GM06990 (cell line): ENCODE measurements at regions not wholly inside any gene's neighbourhood (a gene's known extent, or its start where the extent isn't known, plus 50 kb on each side); places are given as distances from the start of the nearest gene placed in this dataset.

ENCODE experiments used
- DNase-seq: peaks from one replicate; pipeline ENCODE4 v3.0.0-alpha.2; 2011; ENCODE audit not compliant: insufficient read length; ENCODE audit errors: extremely low read depth
- H3K27me3 ChIP-seq: replicated peaks from 2 replicates; pipeline ENCODE4 v1.6.0; 2011; ENCODE audit warnings: low read length; ENCODE audit not compliant: control insufficient read depth, insufficient read depth
- H3K36me3 ChIP-seq: 2 replicates; pipeline ENCODE4 v1.5.1; 2011; ENCODE audit warnings: low read length; ENCODE audit not compliant: control insufficient read depth, insufficient read depth
- H3K4me3 ChIP-seq: replicated peaks from 2 replicates; pipeline ENCODE4 v1.5.1; 2011; ENCODE audit warnings: low read depth, mild to moderate bottlenecking, control low read depth, low read length
- CTCF ChIP-seq: IDR thresholded peaks from 2 replicates; pipeline ENCODE4 v1.5.1; 2011; ENCODE audit warnings: low read length, control low read depth, mild to moderate bottlenecking, inconsistent platforms; ENCODE audit not compliant: insufficient read depth, poor library complexity, severe bottlenecking

GRCh38 chr14:34172550-34173368 lies 221.9 kb upstream of the EGLN3 start:
- DNase-seq: no peak
- H3K4me3 ChIP-seq: no peak overlapping the region
- no peak for TF ChIP-seq CTCF
- no peaks in the 10 kb centered on the region for H3K27me3 ChIP-seq
- H3K36me3 ChIP-seq: no peaks in the 10 kb centered on the region

GRCh38 chr14:34172173-34172451 lies 221.2 kb upstream of the EGLN3 start:
- DNase-seq: no peak

DNA sequence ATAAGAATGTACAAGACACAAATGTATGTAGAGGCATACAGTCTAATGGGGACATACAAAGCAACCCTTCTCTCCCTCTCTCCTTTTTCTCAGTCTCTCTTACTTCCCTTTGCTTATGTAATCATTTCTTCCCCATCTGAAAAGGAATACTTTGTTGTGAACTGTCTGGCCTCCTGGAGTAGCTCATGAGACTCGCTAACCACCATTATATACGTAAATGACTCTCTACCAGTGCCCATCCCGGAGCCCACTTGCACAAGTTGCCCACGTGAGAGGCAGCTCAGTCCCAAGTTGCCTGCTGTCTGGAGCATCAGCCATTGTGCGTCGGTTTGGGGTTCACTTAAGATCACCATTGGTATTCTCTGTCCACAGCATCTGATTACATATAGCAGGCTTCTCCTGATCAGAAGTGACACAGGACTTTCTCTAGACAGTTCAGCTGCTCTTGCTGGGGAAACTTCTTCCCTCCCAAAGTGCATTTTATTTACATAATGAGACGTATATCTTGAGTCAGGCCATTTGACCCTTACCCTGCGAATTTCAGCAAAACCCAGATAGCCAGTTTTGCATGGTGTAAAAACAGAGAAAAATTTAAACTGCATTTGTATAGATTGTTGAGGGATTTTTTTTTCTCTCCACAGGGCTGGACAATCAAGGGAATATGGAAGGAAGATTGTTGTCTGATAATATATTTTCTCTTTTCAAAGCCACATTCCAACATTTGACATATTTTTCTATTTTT lies 220.7 kb upstream of the EGLN3 start:
- no peak for DNase-seq
- no peak for TF ChIP-seq CTCF
- H3K4me3 ChIP-seq: no peak overlapping the region
- no peaks in the 10 kb centered on the region for H3K36me3 ChIP-seq
- H3K27me3 ChIP-seq: no peaks in the 10 kb centered on the region

More at GRCh38 chr14:34172173-34172451, 221.2 kb upstream of the EGLN3 start:
- no peak for TF ChIP-seq CTCF
- H3K4me3 ChIP-seq: no peak overlapping the region
- no peaks in the 10 kb centered on the region for H3K36me3 ChIP-seq
- H3K27me3 ChIP-seq: no peaks in the 10 kb centered on the region

DNA sequence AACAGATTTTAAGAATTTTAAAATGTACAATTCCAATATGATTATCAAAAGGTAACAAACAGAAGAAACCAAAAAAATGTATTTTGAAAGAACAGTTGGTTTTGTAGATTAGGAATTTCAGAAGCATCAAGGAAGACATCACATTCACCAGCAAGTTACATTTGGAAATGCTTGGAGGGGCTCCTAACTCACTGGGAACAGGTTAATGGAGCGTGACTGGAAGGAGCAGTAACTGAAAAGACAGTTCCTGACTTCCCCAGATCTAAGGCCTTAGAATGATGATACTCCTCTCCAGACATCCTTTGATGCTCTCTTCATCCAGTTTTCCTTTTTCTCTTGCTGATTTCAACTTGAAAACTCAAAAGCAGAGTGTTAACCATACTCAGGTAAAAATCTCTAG lies 220.0 kb upstream of the EGLN3 start:
- H3K36me3 ChIP-seq: no peaks in the 10 kb centered on the region
- H3K4me3 ChIP-seq: no peak overlapping the region
- no peak for DNase-seq
- no peaks in the 10 kb centered on the region for H3K27me3 ChIP-seq
- TF ChIP-seq CTCF: no peak

DNA sequence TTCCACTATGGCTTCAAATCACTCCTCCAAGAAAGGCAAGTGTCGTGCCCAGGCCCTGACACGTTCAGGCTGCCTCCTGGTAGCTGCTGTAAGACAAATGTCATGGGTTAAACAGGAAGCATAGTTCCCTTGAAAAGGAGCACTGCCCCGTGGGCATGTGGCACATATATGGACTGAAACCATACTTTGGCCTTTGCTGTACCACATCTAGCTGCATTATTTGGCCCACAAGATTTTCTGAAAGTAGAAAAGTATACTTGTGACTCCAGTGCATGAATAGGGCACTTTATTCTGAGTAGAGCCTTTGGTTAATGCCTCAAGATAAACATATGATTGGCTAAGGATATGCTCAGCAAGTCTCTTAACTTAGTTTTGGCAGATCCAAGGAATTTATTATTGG lies 218.7 kb upstream of the EGLN3 start:
- no peak for DNase-seq
- no peaks in the 10 kb centered on the region for H3K36me3 ChIP-seq
- no peak for TF ChIP-seq CTCF
- no peak overlapping the region for H3K4me3 ChIP-seq
- no peaks in the 10 kb centered on the region for H3K27me3 ChIP-seq

- no peak for TF ChIP-seq CTCF
- DNase-seq: no peak
- no peaks in the 10 kb centered on the region; the same call in 1 of the 2 replicates for H3K27me3 ChIP-seq
- H3K4me3 ChIP-seq: no peak overlapping the region
- H3K36me3 ChIP-seq: no peaks in the 10 kb centered on the region
Observed at GRCh38 chr14:34168656-34169055, 217.8 kb upstream of the EGLN3 start.
